MCF 10A (cell line): ENCODE measurements at regions not wholly inside any gene's neighbourhood (a gene's known extent, or its start where the extent isn't known, plus 50 kb on each side); places are given as distances from the start of the nearest gene placed in this dataset.

Source experiments
- BruUV-seq: library from RNA; stranded (reverse); fragments of 400-500 nt; replicated peaks from 2 replicates; lab custom pipeline; 2021; lab: Mats Ljungman, UMichigan
- CTCF ChIA-PET: fragments of 300-600 bp; sonication (Branson Sonifier 250); formaldehyde crosslinking; extraction: SDS; loops from one replicate; lab custom pipeline; 2021; ENCODE audit warnings: antibody characterized with exemption, inconsistent platforms; lab: Yijun Ruan, JAX
- POLR2A ChIA-PET: fragments of 300-600, 350-650 bp; sonication (Branson Sonifier 250); formaldehyde crosslinking; extraction: SDS; loops from one replicate; lab custom pipeline; 2020; ENCODE audit warnings: antibody characterized with exemption, inconsistent platforms; lab: Yijun Ruan, JAX
- DNase-seq: peaks from one replicate; pipeline ENCODE4 v3.0.0-alpha.2; 2018; ENCODE audit not compliant: unreplicated experiment
- H3K27ac Mint-ChIP-seq: one replicate; pipeline ENCODE4 v1.8.0; 2022; ENCODE audit warnings: mild to moderate bottlenecking, low read depth, mixed read lengths; ENCODE audit not compliant: unreplicated experiment
- H3K27me3 Mint-ChIP-seq: one replicate; pipeline ENCODE4 v1.8.0; 2022; ENCODE audit warnings: mixed read lengths; ENCODE audit not compliant: insufficient read depth, unreplicated experiment
- H3K36me3 Mint-ChIP-seq: one replicate; pipeline ENCODE4 v1.8.0; 2022; ENCODE audit warnings: mild to moderate bottlenecking, moderate library complexity, mixed read lengths; ENCODE audit not compliant: insufficient read depth, unreplicated experiment
- H3K4me1 Mint-ChIP-seq: one replicate; pipeline ENCODE4 v1.8.0; 2022; ENCODE audit warnings: mixed read lengths; ENCODE audit not compliant: insufficient read depth, unreplicated experiment
- H3K4me3 Mint-ChIP-seq: one replicate; pipeline ENCODE4 v1.8.0; 2022; ENCODE audit warnings: mild to moderate bottlenecking, moderate library complexity, mixed read lengths; ENCODE audit not compliant: unreplicated experiment
- H3K9me3 Mint-ChIP-seq: one replicate; pipeline ENCODE4 v1.8.0; 2022; ENCODE audit warnings: mixed read lengths; ENCODE audit not compliant: unreplicated experiment
- CTCF ChIP-seq: fragments of 200-600 bp; IDR thresholded peaks from one replicate; pipeline ENCODE4 v1.8.0; 2022; ENCODE audit warnings: antibody characterized with exemption, mild to moderate bottlenecking; ENCODE audit not compliant: unreplicated experiment
- intact Hi-C: fragments of 100-400 bp; cut with micrococcal nuclease; formaldehyde crosslinking; loops from 2 replicates; pipeline ENCODE4 v1.14.1; 2022

GRCh38 chr5:174167080-174167910 lies 121.8 kb downstream of the NSG2 start:
- Mint-ChIP-seq H3K9me3 (no peaks in the 10 kb centered on the region), H3K27me3 (no peaks in the 10 kb centered on the region), H3K27ac (no peak overlapping the region), H3K36me3 (no peaks in the 10 kb centered on the region), H3K4me1 (no peaks in the 10 kb centered on the region), H3K4me3 (no peak overlapping the region)
- no peak for TF ChIP-seq CTCF
- ChIA-PET POLR2A (no interaction called here), CTCF (no interaction called here)
- no peak for DNase-seq
- BruUV-seq = no TSS peak
- intact Hi-C loops = no loop called here

- POLR2A ChIA-PET = interaction anchor here (0.6 kb wide), 1 partner anchor 70 kb away, joined by 3 read pairs; no protein-coding TSS in a partner anchor
- no peaks in the 10 kb centered on the region for H3K27me3 Mint-ChIP-seq
- no TSS peak for BruUV-seq
Measured at GRCh38 chr5:174172152-174172551, 126.6 kb downstream of the NSG2 start.

GRCh38 chr5:174172566-174172965 lies 127.1 kb downstream of the NSG2 start:
- BruUV-seq = no TSS peak
- no peaks in the 10 kb centered on the region for H3K36me3 Mint-ChIP-seq
- H3K4me3 Mint-ChIP-seq = no peak overlapping the region
- no peaks in the 10 kb centered on the region for H3K27me3 Mint-ChIP-seq
- no peak for DNase-seq
- H3K27ac Mint-ChIP-seq = no peak overlapping the region
- POLR2A ChIA-PET = interaction anchor here (0.6 kb wide), 1 partner anchor 70 kb away, joined by 3 read pairs; no protein-coding TSS in a partner anchor
- intact Hi-C loops = no loop called here
- no peaks in the 10 kb centered on the region for H3K9me3 Mint-ChIP-seq
- no peaks in the 10 kb centered on the region for H3K4me1 Mint-ChIP-seq
- no peak for TF ChIP-seq CTCF
- CTCF ChIA-PET = interaction anchor here (0.7 kb wide), 1 partner anchor 166 kb away, joined by 3 read pairs; no protein-coding TSS in a partner anchor

More at GRCh38 chr5:174172152-174172551, 126.6 kb downstream of the NSG2 start:
- intact Hi-C loops = no loop called here
- no peak overlapping the region for H3K4me3 Mint-ChIP-seq
- H3K9me3 Mint-ChIP-seq = no peaks in the 10 kb centered on the region
- no peaks in the 10 kb centered on the region for H3K36me3 Mint-ChIP-seq
- no peak for DNase-seq
- CTCF ChIA-PET = interaction anchor here (0.7 kb wide), 1 partner anchor 166 kb away, joined by 3 read pairs; no protein-coding TSS in a partner anchor
- no peaks in the 10 kb centered on the region for H3K4me1 Mint-ChIP-seq
- no peak for TF ChIP-seq CTCF
- no peak overlapping the region for H3K27ac Mint-ChIP-seq

- ChIA-PET CTCF (no interaction called here), POLR2A (no interaction called here)
- Mint-ChIP-seq H3K4me1 (no peaks in the 10 kb centered on the region), H3K27me3 (no peaks in the 10 kb centered on the region), H3K9me3 (no peaks in the 10 kb centered on the region), H3K27ac (no peak overlapping the region), H3K36me3 (no peaks in the 10 kb centered on the region), H3K4me3 (no peak overlapping the region)
- no peak for DNase-seq
- BruUV-seq = no TSS peak
- intact Hi-C loops = no loop called here
- TF ChIP-seq CTCF = no peak
Measured at GRCh38 chr5:174173766-174174165, 128.3 kb downstream of the NSG2 start.
